Suprapubic skin (tissue), 4 donors: ENCODE measurements at regions not wholly inside any gene's neighbourhood (a gene's known extent, or its start where the extent isn't known, plus 50 kb on each side); places are given as distances from the start of the nearest gene placed in this dataset.

Experiments used
- DNase-seq, 2 donors: peaks; one replicate each; pipeline ENCODE4 v3.0.0-alpha.2; 2019; ENCODE audit warnings: low spot score in 2 of 2
- H3K27ac ChIP-seq: fragments of 200-600 bp; sonication (generic); one replicate; pipeline ENCODE4 v1.5.1; 2019
- H3K27me3 ChIP-seq: fragments of 200-600 bp; sonication (generic); one replicate; pipeline ENCODE4 v1.5.1; 2019
- H3K36me3 ChIP-seq: fragments of 200-600 bp; sonication (generic); one replicate; pipeline ENCODE4 v1.5.1; 2019
- H3K4me1 ChIP-seq: fragments of 200-600 bp; sonication (generic); one replicate; pipeline ENCODE4 v1.5.1; 2019
- H3K4me3 ChIP-seq: fragments of 200-600 bp; sonication (generic); one replicate; pipeline ENCODE4 v1.5.1; 2019; ENCODE audit warnings: mild to moderate bottlenecking
- H3K9me3 ChIP-seq: fragments of 200-600 bp; sonication (generic); one replicate; pipeline ENCODE4 v1.5.1; 2019
- CTCF ChIP-seq, 2 donors: fragments of 200-600 bp in 1 of 2; fragments of 450-650 bp in 1 of 2; sonication (generic) in 1 of 2; IDR thresholded peaks; one replicate each; pipeline ENCODE4 v1.5.1; 2016 to 2019; ENCODE audit warnings: antibody characterized with exemption in 2 of 2, mild to moderate bottlenecking in 1 of 2, moderate library complexity in 1 of 2
- EP300 ChIP-seq: sonication (generic); formaldehyde crosslinking; IDR thresholded peaks from one replicate; pipeline ENCODE4 v1.6.1; 2017; ENCODE audit warnings: antibody characterized with exemption
- POLR2A ChIP-seq, 2 donors: fragments of 450-650 bp; IDR thresholded peaks; one replicate each; pipeline ENCODE4 v1.6.1; 2017; ENCODE audit warnings: antibody characterized with exemption in 2 of 2, mild to moderate bottlenecking in 2 of 2, moderate library complexity in 2 of 2
- POLR2AphosphoS5 ChIP-seq, 3 donors: sonication (generic); formaldehyde crosslinking; IDR thresholded peaks; one replicate each; pipeline ENCODE4 v1.6.1; 2017; ENCODE audit warnings: antibody characterized with exemption in 3 of 3
- WGBS: methylation state at CpG from one replicate; pipeline ENCODE4 v1.1.5; 2018; 5-methylcytosine and 5-hydroxymethylcytosine counted together

GRCh38 chr17:79331492-79331891 is 256.9 kb downstream of the ENGASE start:
- H3K36me3 ChIP-seq, result no peaks in the 10 kb centered on the region
- H3K4me3 ChIP-seq, result no peak overlapping the region
- no peak for DNase-seq
- H3K4me1 ChIP-seq, result no peaks in the 10 kb centered on the region
- TF ChIP-seq CTCF (IDR thresholded peaks at IDR 0.05) (no peak), EP300 (no peak), POLR2A (IDR thresholded peaks at IDR 0.05) (no peak), POLR2AphosphoS5 (IDR thresholded peaks at IDR 0.05) (no peak)
- H3K9me3 ChIP-seq, result no peaks in the 10 kb centered on the region
- 44% methylated on average over 11 of the region's 11 CpGs for WGBS
- H3K27me3 ChIP-seq, result peaks cover 80% of the 10 kb centered on the region
- no peak overlapping the region for H3K27ac ChIP-seq

- H3K27me3 ChIP-seq, result peaks cover 86% of the 10 kb centered on the region
- no peak for DNase-seq
Observed at GRCh38 chr17:79330696-79331095, 256.1 kb downstream of the ENGASE start.

GRCh38 chr17:79330229-79330628 is 255.6 kb downstream of the ENGASE start:
- Histone ChIP-seq H3K27me3 (peaks cover 87% of the 10 kb centered on the region), H3K36me3 (no peaks in the 10 kb centered on the region), H3K4me1 (no peaks in the 10 kb centered on the region), H3K4me3 (no peak overlapping the region), H3K9me3 (no peaks in the 10 kb centered on the region), H3K27ac (no peak overlapping the region)
- no peak for DNase-seq
- TF ChIP-seq POLR2A (IDR thresholded peaks at IDR 0.05), result no peak
- TF ChIP-seq POLR2AphosphoS5 (IDR thresholded peaks at IDR 0.05), result no peak
- no peak for TF ChIP-seq EP300
- TF ChIP-seq CTCF (IDR thresholded peaks at IDR 0.05), result no peak
- WGBS, result 89% methylated on average over 8 of the region's 8 CpGs

More at GRCh38 chr17:79330696-79331095, 256.1 kb downstream of the ENGASE start:
- Histone ChIP-seq H3K27ac (no peak overlapping the region), H3K4me1 (no peaks in the 10 kb centered on the region), H3K36me3 (no peaks in the 10 kb centered on the region), H3K4me3 (no peak overlapping the region), H3K9me3 (no peaks in the 10 kb centered on the region)
- 73% methylated on average over 11 of the region's 11 CpGs for WGBS
- no peak for TF ChIP-seq CTCF (IDR thresholded peaks at IDR 0.05)
- TF ChIP-seq POLR2A (IDR thresholded peaks at IDR 0.05), result no peak
- no peak for TF ChIP-seq EP300
- TF ChIP-seq POLR2AphosphoS5 (IDR thresholded peaks at IDR 0.05), result no peak

GRCh38 chr17:79326814-79327213 is 252.2 kb downstream of the ENGASE start:
- H3K36me3 ChIP-seq, result no peaks in the 10 kb centered on the region
- no peak for DNase-seq
- no peaks in the 10 kb centered on the region for H3K4me1 ChIP-seq
- no peak overlapping the region for H3K27ac ChIP-seq
- peaks cover 93% of the 10 kb centered on the region for H3K27me3 ChIP-seq
- H3K4me3 ChIP-seq, result no peak overlapping the region
- H3K9me3 ChIP-seq, result no peaks in the 10 kb centered on the region
- TF ChIP-seq EP300 (no peak), CTCF (IDR thresholded peaks at IDR 0.05) (no peak), POLR2AphosphoS5 (IDR thresholded peaks at IDR 0.05) (no peak), POLR2A (IDR thresholded peaks at IDR 0.05) (no peak)
- WGBS, result 61% methylated on average over 2 of the region's 2 CpGs

- TF ChIP-seq POLR2A (IDR thresholded peaks at IDR 0.05), result no peak
- TF ChIP-seq EP300, result no peak
- TF ChIP-seq CTCF (IDR thresholded peaks at IDR 0.05), result no peak
- TF ChIP-seq POLR2AphosphoS5 (IDR thresholded peaks at IDR 0.05), result no peak
- H3K4me3 ChIP-seq, result no peak overlapping the region
- no peaks in the 10 kb centered on the region for H3K36me3 ChIP-seq
- no peaks in the 10 kb centered on the region for H3K9me3 ChIP-seq
- no peak for DNase-seq
- WGBS, result 24% methylated on average over 24 of the region's 24 CpGs
- no peak overlapping the region for H3K27ac ChIP-seq
- no peaks in the 10 kb centered on the region for H3K4me1 ChIP-seq
- H3K27me3 ChIP-seq, result peaks cover 93% of the 10 kb centered on the region
Observed at GRCh38 chr17:79325709-79326430, 251.2 kb downstream of the ENGASE start.
